ENCODE measurements at regions not wholly inside any gene's neighbourhood (a gene's known extent, or its start where the extent isn't known, plus 50 kb on each side); places are given as distances from the start of the nearest gene placed in this dataset.

DNA sequence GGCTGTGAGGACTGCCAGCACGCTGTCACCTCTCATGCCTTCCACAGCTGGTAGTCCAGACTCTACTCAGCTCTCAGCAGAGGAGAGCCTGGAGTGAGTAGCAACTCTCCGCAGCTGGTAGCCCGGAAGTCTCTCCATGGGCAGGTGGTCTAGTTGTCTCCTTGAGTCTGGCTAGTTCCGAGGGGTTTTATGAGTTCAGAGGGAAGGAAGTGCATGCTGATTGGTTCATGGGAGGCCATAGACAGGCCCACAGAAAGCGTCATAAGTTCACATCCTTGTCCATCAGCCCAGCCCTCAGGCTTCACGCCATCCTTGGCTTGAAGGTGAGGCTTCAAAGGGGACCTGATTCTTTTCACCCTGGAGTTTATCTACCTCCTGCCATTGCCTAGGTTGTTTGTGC, 2662.4 kb upstream of the PCDH20 start (continued):
- TF ChIP-seq, protein P1, sequence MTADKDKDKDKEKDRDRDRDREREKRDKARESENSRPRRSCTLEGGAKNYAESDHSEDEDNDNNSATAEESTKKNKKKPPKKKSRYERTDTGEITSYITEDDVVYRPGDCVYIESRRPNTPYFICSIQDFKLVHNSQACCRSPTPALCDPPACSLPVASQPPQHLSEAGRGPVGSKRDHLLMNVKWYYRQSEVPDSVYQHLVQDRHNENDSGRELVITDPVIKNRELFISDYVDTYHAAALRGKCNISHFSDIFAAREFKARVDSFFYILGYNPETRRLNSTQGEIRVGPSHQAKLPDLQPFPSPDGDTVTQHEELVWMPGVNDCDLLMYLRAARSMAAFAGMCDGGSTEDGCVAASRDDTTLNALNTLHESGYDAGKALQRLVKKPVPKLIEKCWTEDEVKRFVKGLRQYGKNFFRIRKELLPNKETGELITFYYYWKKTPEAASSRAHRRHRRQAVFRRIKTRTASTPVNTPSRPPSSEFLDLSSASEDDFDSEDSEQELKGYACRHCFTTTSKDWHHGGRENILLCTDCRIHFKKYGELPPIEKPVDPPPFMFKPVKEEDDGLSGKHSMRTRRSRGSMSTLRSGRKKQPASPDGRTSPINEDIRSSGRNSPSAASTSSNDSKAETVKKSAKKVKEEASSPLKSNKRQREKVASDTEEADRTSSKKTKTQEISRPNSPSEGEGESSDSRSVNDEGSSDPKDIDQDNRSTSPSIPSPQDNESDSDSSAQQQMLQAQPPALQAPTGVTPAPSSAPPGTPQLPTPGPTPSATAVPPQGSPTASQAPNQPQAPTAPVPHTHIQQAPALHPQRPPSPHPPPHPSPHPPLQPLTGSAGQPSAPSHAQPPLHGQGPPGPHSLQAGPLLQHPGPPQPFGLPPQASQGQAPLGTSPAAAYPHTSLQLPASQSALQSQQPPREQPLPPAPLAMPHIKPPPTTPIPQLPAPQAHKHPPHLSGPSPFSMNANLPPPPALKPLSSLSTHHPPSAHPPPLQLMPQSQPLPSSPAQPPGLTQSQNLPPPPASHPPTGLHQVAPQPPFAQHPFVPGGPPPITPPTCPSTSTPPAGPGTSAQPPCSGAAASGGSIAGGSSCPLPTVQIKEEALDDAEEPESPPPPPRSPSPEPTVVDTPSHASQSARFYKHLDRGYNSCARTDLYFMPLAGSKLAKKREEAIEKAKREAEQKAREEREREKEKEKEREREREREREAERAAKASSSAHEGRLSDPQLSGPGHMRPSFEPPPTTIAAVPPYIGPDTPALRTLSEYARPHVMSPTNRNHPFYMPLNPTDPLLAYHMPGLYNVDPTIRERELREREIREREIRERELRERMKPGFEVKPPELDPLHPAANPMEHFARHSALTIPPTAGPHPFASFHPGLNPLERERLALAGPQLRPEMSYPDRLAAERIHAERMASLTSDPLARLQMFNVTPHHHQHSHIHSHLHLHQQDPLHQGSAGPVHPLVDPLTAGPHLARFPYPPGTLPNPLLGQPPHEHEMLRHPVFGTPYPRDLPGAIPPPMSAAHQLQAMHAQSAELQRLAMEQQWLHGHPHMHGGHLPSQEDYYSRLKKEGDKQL (CRISPR knock-in tag; IDR thresholded peaks at IDR 0.05; ENCODE audit: low read depth): no peak
- TF ChIP-seq ZNF431 (CRISPR knock-in tag; IDR thresholded peaks at IDR 0.05; ENCODE audit: borderline replicate concordance, low read depth) (no peak), ATM (IDR thresholded peaks at IDR 0.05; ENCODE audit: borderline replicate concordance) (no peak), POLR2G (IDR thresholded peaks at IDR 0.05; ENCODE audit: low read depth, low read length) (peak; percentile 37; the same call in 1 of the 2 replicates), POLR2AphosphoS5 (IDR thresholded peaks at IDR 0.05; ENCODE audit: low read depth, low read length) (peak; percentile 70), DR1 (CRISPR knock-in tag; IDR thresholded peaks at IDR 0.05) (peak; percentile 68), GABPA (IDR thresholded peaks at IDR 0.05; ENCODE audit: low read depth, low read length) (no peak), GABPA (CRISPR knock-in tag; IDR thresholded peaks at IDR 0.05; ENCODE audit: low read depth) (peak; percentile 53), RARA (CRISPR knock-in tag; IDR thresholded peaks at IDR 0.05) (no peak), BRD4 (CRISPR knock-in tag; IDR thresholded peaks at IDR 0.05) (no peak), ETV5 (CRISPR knock-in tag; IDR thresholded peaks at IDR 0.05; ENCODE audit: borderline replicate concordance) (no peak), ZNF776 (CRISPR knock-in tag; IDR thresholded peaks at IDR 0.05) (no peak)
- TF ChIP-seq, protein P2, sequence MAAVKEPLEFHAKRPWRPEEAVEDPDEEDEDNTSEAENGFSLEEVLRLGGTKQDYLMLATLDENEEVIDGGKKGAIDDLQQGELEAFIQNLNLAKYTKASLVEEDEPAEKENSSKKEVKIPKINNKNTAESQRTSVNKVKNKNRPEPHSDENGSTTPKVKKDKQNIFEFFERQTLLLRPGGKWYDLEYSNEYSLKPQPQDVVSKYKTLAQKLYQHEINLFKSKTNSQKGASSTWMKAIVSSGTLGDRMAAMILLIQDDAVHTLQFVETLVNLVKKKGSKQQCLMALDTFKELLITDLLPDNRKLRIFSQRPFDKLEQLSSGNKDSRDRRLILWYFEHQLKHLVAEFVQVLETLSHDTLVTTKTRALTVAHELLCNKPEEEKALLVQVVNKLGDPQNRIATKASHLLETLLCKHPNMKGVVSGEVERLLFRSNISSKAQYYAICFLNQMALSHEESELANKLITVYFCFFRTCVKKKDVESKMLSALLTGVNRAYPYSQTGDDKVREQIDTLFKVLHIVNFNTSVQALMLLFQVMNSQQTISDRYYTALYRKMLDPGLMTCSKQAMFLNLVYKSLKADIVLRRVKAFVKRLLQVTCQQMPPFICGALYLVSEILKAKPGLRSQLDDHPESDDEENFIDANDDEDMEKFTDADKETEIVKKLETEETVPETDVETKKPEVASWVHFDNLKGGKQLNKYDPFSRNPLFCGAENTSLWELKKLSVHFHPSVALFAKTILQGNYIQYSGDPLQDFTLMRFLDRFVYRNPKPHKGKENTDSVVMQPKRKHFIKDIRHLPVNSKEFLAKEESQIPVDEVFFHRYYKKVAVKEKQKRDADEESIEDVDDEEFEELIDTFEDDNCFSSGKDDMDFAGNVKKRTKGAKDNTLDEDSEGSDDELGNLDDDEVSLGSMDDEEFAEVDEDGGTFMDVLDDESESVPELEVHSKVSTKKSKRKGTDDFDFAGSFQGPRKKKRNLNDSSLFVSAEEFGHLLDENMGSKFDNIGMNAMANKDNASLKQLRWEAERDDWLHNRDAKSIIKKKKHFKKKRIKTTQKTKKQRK (IDR thresholded peaks at IDR 0.05; ENCODE audit: low read length): no peak
- TF ChIP-seq, protein P3, sequence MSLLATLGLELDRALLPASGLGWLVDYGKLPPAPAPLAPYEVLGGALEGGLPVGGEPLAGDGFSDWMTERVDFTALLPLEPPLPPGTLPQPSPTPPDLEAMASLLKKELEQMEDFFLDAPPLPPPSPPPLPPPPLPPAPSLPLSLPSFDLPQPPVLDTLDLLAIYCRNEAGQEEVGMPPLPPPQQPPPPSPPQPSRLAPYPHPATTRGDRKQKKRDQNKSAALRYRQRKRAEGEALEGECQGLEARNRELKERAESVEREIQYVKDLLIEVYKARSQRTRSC (CRISPR knock-in tag; IDR thresholded peaks at IDR 0.05; ENCODE audit: low read depth): no peak
- TF ChIP-seq, protein P4, sequence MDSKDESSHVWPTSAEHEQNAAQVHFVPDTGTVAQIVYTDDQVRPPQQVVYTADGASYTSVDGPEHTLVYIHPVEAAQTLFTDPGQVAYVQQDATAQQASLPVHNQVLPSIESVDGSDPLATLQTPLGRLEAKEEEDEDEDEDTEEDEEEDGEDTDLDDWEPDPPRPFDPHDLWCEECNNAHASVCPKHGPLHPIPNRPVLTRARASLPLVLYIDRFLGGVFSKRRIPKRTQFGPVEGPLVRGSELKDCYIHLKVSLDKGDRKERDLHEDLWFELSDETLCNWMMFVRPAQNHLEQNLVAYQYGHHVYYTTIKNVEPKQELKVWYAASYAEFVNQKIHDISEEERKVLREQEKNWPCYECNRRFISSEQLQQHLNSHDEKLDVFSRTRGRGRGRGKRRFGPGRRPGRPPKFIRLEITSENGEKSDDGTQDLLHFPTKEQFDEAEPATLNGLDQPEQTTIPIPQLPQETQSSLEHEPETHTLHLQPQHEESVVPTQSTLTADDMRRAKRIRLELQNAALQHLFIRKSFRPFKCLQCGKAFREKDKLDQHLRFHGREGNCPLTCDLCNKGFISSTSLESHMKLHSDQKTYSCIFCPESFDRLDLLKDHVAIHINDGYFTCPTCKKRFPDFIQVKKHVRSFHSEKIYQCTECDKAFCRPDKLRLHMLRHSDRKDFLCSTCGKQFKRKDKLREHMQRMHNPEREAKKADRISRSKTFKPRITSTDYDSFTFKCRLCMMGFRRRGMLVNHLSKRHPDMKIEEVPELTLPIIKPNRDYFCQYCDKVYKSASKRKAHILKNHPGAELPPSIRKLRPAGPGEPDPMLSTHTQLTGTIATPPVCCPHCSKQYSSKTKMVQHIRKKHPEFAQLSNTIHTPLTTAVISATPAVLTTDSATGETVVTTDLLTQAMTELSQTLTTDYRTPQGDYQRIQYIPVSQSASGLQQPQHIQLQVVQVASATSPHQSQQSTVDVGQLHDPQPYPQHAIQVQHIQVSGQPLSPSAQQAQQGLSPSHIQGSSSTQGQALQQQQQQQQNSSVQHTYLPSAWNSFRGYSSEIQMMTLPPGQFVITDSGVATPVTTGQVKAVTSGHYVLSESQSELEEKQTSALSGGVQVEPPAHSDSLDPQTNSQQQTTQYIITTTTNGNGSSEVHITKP (CRISPR knock-in tag; IDR thresholded peaks at IDR 0.05; ENCODE audit: low read depth): no peak
- TF ChIP-seq, protein P5, sequence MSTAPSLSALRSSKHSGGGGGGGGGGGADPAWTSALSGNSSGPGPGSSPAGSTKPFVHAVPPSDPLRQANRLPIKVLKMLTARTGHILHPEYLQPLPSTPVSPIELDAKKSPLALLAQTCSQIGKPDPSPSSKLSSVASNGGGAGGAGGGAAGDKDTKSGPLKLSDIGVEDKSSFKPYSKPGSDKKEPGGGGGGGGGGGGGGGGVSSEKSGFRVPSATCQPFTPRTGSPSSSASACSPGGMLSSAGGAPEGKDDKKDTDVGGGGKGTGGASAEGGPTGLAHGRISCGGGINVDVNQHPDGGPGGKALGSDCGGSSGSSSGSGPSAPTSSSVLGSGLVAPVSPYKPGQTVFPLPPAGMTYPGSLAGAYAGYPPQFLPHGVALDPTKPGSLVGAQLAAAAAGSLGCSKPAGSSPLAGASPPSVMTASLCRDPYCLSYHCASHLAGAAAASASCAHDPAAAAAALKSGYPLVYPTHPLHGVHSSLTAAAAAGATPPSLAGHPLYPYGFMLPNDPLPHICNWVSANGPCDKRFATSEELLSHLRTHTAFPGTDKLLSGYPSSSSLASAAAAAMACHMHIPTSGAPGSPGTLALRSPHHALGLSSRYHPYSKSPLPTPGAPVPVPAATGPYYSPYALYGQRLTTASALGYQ (CRISPR knock-in tag; IDR thresholded peaks at IDR 0.05): no peak
